NB4 (cell line): ENCODE measurements at regions not wholly inside any gene's neighbourhood (a gene's known extent, or its start where the extent isn't known, plus 50 kb on each side); places are given as distances from the start of the nearest gene placed in this dataset.
A peak's percentile ranks its signal among the peaks of the same experiment; 100 is the strongest.
"Not testable (repeated sequence)": the region's sequence is repeated elsewhere in the genome, so short reads cannot be mapped to it uniquely, and the experiment has no call there.

ENCODE experiments used
- DNase-seq: peaks from one replicate; pipeline ENCODE4 v3.0.0; 2010; ENCODE audit warnings: low read depth
- H3K4me3 ChIP-seq: one replicate; pipeline ENCODE4 v1.5.1; 2011; ENCODE audit warnings: mild to moderate bottlenecking, low read depth, low read length, moderate library complexity
- MYC ChIP-seq: IDR thresholded peaks from 2 replicates; pipeline ENCODE4 v1.6.1; 2011; ENCODE audit warnings: low read depth, low read length
- POLR2A ChIP-seq: IDR thresholded peaks from 2 replicates; pipeline ENCODE4 v1.6.1; 2011; ENCODE audit warnings: mild to moderate bottlenecking; ENCODE audit not compliant: insufficient read length; ENCODE audit errors: extremely low read depth
- TF ChIP-seq, protein P1 (sequence below): IDR thresholded peaks from 2 replicates; pipeline ENCODE4 v1.6.1; 2011; ENCODE audit warnings: low read depth, low read length
- TF ChIP-seq, protein P2 (sequence below): IDR thresholded peaks from one replicate; pipeline ENCODE4 v1.5.1; 2012; ENCODE audit warnings: low read depth, low read length

DNA sequence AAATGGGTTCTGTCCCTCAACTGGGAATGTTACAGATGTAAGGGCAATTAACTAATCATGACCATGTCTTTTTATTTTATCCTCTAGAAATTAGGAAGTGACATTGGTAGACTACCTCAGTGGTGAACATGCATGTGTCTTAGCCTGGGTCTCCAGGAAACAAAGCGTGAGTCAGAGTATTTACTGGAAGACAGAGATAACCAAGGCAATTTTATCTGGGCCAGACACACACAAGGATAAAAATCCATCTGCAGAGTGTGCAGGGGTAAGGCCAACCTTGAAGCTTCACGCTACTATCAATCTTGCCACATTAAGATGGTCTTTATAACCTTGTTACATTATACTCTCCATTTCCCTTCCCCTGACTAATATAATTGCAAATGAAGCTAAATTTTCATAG is 487.5 kb downstream of the SUCLG1 start:
- no peak for DNase-seq
- H3K4me3 ChIP-seq, result no peak overlapping the region
- TF ChIP-seq MYC, result no peak
- TF ChIP-seq, protein P1, sequence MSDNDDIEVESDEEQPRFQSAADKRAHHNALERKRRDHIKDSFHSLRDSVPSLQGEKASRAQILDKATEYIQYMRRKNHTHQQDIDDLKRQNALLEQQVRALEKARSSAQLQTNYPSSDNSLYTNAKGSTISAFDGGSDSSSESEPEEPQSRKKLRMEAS, result no peak

DNA sequence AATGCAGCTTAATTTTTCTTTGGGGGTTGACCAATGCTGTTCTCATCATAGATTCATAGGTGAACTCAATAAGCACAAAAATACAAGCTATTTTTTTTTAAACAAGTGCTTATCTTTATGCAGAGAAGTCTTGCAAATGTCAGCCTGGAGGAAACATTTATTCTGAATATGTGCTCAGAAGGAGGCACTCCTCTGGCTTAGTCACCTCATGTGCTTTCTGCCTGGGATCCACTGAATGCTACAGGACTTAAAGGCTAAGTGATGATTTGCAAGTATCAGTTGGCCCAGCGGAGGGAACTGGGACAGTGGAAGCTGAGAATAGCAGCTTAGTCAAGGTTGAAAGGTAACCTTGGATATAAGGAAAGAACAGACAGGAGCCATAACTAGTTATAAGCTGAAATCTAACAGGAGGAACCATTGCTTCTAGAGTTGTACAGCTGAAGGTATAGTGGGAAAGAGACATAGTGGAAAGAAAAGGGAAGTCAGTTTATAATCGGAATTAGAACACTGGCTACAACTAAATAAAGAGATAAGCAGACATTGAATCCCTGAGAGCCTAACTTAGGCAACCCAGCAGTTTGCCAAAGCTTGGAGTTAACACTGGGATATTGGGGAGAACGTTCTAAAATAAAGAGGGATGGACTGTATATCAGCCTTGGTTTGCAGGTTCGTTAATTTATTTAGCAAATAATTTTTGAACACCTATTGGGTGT is 488.7 kb downstream of the SUCLG1 start:
- no peak overlapping the region for H3K4me3 ChIP-seq
- no peak for TF ChIP-seq POLR2A
- TF ChIP-seq, protein P2, sequence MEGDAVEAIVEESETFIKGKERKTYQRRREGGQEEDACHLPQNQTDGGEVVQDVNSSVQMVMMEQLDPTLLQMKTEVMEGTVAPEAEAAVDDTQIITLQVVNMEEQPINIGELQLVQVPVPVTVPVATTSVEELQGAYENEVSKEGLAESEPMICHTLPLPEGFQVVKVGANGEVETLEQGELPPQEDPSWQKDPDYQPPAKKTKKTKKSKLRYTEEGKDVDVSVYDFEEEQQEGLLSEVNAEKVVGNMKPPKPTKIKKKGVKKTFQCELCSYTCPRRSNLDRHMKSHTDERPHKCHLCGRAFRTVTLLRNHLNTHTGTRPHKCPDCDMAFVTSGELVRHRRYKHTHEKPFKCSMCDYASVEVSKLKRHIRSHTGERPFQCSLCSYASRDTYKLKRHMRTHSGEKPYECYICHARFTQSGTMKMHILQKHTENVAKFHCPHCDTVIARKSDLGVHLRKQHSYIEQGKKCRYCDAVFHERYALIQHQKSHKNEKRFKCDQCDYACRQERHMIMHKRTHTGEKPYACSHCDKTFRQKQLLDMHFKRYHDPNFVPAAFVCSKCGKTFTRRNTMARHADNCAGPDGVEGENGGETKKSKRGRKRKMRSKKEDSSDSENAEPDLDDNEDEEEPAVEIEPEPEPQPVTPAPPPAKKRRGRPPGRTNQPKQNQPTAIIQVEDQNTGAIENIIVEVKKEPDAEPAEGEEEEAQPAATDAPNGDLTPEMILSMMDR, result no peak
- TF ChIP-seq MYC, result no peak
- TF ChIP-seq, protein P1, result no peak
- no peak for DNase-seq

DNA sequence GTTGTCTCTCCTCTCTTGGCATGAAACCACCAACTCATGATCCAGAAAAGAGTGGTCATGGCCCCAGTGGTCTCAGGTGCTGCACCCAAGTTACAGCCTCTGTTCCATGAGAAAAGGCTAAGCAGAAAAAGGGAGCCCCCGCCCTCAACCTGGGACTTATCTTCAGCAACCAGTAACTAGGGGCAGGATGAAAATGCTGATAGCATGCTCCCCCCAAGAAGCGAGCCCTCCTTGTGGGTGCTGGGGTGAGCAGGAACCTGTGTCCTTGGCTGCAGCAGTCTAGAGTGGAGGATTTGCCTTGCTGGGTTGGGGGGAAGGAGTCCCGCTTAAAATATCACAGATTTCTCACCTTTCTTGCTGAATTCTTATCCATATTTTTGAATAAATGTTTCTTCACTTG is 490.0 kb downstream of the SUCLG1 start:
- TF ChIP-seq POLR2A, result no peak
- TF ChIP-seq, protein P2, result no peak
- no peak for TF ChIP-seq MYC
- TF ChIP-seq, protein P1, result no peak
- no peak overlapping the region for H3K4me3 ChIP-seq
- no peak for DNase-seq

DNA sequence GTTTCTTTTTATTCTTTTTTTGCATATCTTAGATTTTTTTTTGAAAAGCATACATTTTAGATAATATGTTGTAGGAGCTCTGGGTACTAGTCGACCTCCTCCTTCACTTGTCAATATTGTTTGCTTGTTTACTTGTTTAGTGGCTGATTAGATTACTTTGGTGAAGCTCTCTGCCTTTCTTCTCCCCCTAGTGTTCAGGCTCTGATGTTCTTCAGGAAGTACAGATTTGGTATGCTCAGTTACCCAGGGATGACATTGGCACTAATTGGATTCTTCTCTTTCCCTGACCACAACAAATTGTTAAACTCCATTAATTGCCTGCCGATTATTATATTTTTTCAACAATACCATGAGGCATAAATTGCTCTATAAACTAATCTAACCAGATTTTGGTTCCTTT is 491.2 kb downstream of the SUCLG1 start:
- no peak overlapping the region for H3K4me3 ChIP-seq
- TF ChIP-seq, protein P2, result no peak
- TF ChIP-seq POLR2A, result no peak
- TF ChIP-seq, protein P1, result no peak
- TF ChIP-seq MYC, result no peak
- DNase-seq, result peak; percentile 3

DNA sequence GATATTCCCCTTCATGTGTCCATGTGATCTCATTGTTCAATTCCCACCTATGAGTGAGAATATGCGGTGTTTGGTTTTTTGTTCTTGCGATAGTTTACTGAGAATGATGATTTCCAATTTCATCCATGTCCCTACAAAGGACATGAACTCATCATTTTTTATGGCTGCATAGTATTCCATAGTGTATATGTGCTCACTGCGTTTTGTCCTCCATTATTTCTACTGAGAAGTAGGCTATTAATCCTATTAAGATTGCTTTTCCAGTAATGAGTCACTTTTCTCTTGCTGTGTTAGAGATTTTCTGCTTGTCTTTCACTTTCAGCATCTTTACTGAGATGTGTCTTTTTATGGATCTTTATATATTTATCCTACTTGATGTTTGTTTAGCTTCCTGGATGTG is 492.1 kb downstream of the SUCLG1 start:
- DNase-seq, H3K4me3 ChIP-seq: not testable (repeated sequence)

DNA sequence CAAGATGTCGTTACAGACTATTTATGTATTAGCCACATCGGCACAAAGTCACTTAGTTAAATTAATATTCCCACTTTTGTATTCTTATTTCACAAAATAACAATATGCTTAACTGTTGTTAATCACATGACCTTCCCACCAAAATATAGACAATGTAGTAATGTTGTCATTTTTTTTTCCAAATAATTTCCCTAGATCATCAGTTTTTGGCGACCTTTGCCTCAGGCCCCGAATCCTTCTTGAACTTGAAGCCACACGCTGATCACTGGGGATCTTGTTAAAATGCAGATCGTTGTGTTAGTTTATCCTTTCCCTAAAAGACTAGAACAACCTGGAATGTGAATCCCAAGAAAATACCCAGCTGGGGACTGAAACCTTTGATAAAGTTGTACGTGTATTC is 497.6 kb downstream of the SUCLG1 start:
- TF ChIP-seq MYC (no peak), POLR2A (no peak)
- TF ChIP-seq, protein P2, result no peak
- TF ChIP-seq, protein P1, result no peak
- no peak for DNase-seq
- H3K4me3 ChIP-seq, result no peak overlapping the region

DNA sequence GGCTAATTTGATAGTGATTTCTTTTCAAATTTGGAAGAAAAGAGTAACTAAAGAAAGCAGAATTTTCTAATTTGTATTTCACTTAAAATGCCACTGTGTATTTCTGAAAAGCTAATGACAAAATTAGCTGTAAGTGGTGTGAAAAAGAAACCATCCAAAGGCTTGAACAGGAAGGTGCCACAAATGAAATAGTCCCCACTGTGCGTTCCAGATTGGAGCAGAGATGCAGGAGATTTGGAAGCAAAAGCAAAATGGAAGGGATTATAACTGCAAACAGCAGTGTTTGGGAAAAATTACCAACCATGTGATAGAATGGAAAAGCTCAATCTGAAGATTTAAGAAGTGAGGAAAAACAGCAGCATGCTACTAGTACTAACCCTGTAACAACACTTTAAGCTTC is 498.7 kb downstream of the SUCLG1 start:
- TF ChIP-seq, protein P1, result no peak
- TF ChIP-seq MYC, result no peak
- TF ChIP-seq, protein P2, result no peak
- TF ChIP-seq POLR2A, result no peak
- H3K4me3 ChIP-seq, result no peak overlapping the region
- DNase-seq, result no peak
